Endodermal cell (in vitro differentiated cells): ENCODE measurements at regions not wholly inside any gene's neighbourhood (a gene's known extent, or its start where the extent isn't known, plus 50 kb on each side); places are given as distances from the start of the nearest gene placed in this dataset.

Experiments
- DNase-seq: peaks from one replicate; pipeline ENCODE4 v3.0.0-alpha.2; 2017
- H3K27ac ChIP-seq: 2 replicates; pipeline ENCODE4 v1.5.1; 2013; ENCODE audit warnings: mild to moderate bottlenecking, low read depth, low read length, moderate library complexity
- H3K27me3 ChIP-seq: 2 replicates; pipeline ENCODE4 v1.6.1; 2013; ENCODE audit warnings: mild to moderate bottlenecking, low read length, moderate library complexity; ENCODE audit not compliant: insufficient read depth, control insufficient read depth, poor library complexity, severe bottlenecking
- H3K36me3 ChIP-seq: 2 replicates; pipeline ENCODE4 v1.7.0; 2013; ENCODE audit warnings: mild to moderate bottlenecking, low read length, moderate library complexity; ENCODE audit not compliant: control insufficient read depth, insufficient read depth
- H3K4me1 ChIP-seq: one replicate; pipeline ENCODE4 v1.7.0; 2013; ENCODE audit warnings: low read length; ENCODE audit not compliant: control insufficient read depth, insufficient read depth
- H3K4me3 ChIP-seq: 2 replicates; pipeline ENCODE4 v1.5.1; 2013; ENCODE audit warnings: mild to moderate bottlenecking, low read length, moderate library complexity
- H3K9ac ChIP-seq: 2 replicates; pipeline ENCODE4 v1.6.1; 2013; ENCODE audit warnings: mild to moderate bottlenecking, low read length, moderate library complexity; ENCODE audit not compliant: poor library complexity, severe bottlenecking; ENCODE audit errors: extremely low read depth
- H3K9me3 ChIP-seq: 2 replicates; pipeline ENCODE4 v1.6.1; 2013; ENCODE audit warnings: mild to moderate bottlenecking, low read length, moderate library complexity; ENCODE audit not compliant: control insufficient read depth
- H3K27ac Mint-ChIP-seq: 2 replicates; pipeline ENCODE4 v1.8.0; 2020; ENCODE audit warnings: mixed read lengths
- H3K27me3 Mint-ChIP-seq: 2 replicates; pipeline ENCODE4 v1.8.0; 2021; ENCODE audit warnings: mild to moderate bottlenecking, mixed read lengths; ENCODE audit not compliant: insufficient read depth
- H3K36me3 Mint-ChIP-seq: 2 replicates; pipeline ENCODE4 v1.8.0; 2020; ENCODE audit warnings: low read depth, mixed read lengths
- H3K4me1 Mint-ChIP-seq: 2 replicates; pipeline ENCODE4 v1.8.0; 2020; ENCODE audit warnings: mixed read lengths
- H3K4me3 Mint-ChIP-seq: 2 replicates; pipeline ENCODE4 v1.8.0; 2020; ENCODE audit warnings: mild to moderate bottlenecking, moderate library complexity, mixed read lengths
- H3K9me3 Mint-ChIP-seq: 2 replicates; pipeline ENCODE4 v1.8.0; 2020; ENCODE audit warnings: mild to moderate bottlenecking, mixed read lengths
- WGBS, 2 experiments: methylation state at CpG; one replicate each; pipeline versions ENCODE4 v1.1.5 to v1.1.7; 2013; ENCODE audit warnings: missing lambda C conversion rate in 2 of 2, mixed read lengths in 1 of 2; ENCODE audit not compliant: insufficient coverage in 1 of 2, insufficient read length in 1 of 2; 5-methylcytosine and 5-hydroxymethylcytosine counted together
- TF ChIP-seq, protein P1 (sequence below): fragments of 200-600 bp; sonication (generic); conservative IDR thresholded peaks from 2 replicates; pipeline ENCODE4 v1.5.0; 2021; ENCODE audit warnings: antibody characterized with exemption, mild to moderate bottlenecking

DNA sequence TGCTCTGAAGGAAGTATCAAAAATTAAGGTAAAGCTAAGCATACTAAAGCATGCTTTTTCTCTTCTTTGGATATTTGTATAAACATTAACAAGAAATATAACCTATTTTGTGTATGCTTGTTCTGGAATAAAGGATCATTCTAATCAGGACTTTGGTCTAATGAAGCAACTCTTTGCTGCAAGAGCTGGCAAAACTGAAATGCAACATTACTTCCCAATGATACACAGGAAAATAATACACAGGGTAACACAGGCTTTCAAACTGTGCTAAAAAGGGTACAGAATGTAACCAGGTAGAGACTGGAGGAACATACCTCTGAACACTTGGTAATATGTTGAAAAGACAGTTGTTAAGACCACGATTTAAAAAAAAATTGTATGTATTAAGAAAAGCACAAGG, 222.5 kb upstream of the DIO2 start:
- H3K9me3 ChIP-seq, result no peaks in the 10 kb centered on the region
- H3K4me1 ChIP-seq, result no peaks in the 10 kb centered on the region
- H3K36me3 ChIP-seq, result no peaks in the 10 kb centered on the region
- WGBS, 2 experiments, result 75% methylated on average over 1 of the region's 1 CpG; no CpG with 5 or more reads in 1 of the 2 experiments
- no peaks in the 10 kb centered on the region for H3K27me3 ChIP-seq
- no peak overlapping the region for H3K9ac ChIP-seq
- Mint-ChIP-seq H3K4me3 (no peak overlapping the region), H3K9me3 (no peaks in the 10 kb centered on the region), H3K27me3 (peaks cover 2% of the 10 kb centered on the region), H3K4me1 (no peaks in the 10 kb centered on the region), H3K27ac (no peak overlapping the region), H3K36me3 (no peaks in the 10 kb centered on the region)
- DNase-seq, result no peak
- TF ChIP-seq, protein P1, sequence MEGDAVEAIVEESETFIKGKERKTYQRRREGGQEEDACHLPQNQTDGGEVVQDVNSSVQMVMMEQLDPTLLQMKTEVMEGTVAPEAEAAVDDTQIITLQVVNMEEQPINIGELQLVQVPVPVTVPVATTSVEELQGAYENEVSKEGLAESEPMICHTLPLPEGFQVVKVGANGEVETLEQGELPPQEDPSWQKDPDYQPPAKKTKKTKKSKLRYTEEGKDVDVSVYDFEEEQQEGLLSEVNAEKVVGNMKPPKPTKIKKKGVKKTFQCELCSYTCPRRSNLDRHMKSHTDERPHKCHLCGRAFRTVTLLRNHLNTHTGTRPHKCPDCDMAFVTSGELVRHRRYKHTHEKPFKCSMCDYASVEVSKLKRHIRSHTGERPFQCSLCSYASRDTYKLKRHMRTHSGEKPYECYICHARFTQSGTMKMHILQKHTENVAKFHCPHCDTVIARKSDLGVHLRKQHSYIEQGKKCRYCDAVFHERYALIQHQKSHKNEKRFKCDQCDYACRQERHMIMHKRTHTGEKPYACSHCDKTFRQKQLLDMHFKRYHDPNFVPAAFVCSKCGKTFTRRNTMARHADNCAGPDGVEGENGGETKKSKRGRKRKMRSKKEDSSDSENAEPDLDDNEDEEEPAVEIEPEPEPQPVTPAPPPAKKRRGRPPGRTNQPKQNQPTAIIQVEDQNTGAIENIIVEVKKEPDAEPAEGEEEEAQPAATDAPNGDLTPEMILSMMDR, result no peak
- no peak overlapping the region for H3K4me3 ChIP-seq
- H3K27ac ChIP-seq, result no peak overlapping the region

DNA sequence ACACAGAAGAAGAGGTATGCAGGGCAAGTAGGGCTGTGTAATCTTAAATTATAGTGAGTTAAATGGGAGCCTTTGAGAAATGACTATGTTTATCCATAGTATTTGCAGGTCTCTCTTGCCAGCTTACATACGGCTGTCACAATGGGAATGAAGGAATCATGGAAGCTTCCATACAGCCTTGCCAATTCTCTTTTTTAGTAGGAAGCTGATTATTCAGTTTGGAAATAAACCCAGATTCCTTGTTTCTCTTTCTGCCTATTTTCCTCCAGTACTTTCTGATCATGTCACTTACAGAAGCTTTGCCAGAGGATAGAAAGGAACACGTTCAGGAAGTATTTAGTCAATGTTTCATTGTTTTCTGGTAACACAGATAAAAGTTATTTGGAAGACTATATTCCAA, 217.4 kb upstream of the DIO2 start:
- TF ChIP-seq, protein P1, result no peak
- Histone ChIP-seq H3K27me3 (no peaks in the 10 kb centered on the region), H3K9me3 (no peaks in the 10 kb centered on the region), H3K4me3 (no peak overlapping the region), H3K4me1 (no peaks in the 10 kb centered on the region), H3K9ac (no peak overlapping the region), H3K36me3 (no peaks in the 10 kb centered on the region), H3K27ac (no peak overlapping the region)
- DNase-seq, result no peak
- Mint-ChIP-seq H3K9me3 (no peaks in the 10 kb centered on the region), H3K27ac (no peak overlapping the region), H3K36me3 (no peaks in the 10 kb centered on the region), H3K4me3 (no peak overlapping the region), H3K27me3 (no peaks in the 10 kb centered on the region), H3K4me1 (no peaks in the 10 kb centered on the region)
- WGBS, 2 experiments, result 87 to 90% methylated on average over 2 of the region's 2 CpGs

DNA sequence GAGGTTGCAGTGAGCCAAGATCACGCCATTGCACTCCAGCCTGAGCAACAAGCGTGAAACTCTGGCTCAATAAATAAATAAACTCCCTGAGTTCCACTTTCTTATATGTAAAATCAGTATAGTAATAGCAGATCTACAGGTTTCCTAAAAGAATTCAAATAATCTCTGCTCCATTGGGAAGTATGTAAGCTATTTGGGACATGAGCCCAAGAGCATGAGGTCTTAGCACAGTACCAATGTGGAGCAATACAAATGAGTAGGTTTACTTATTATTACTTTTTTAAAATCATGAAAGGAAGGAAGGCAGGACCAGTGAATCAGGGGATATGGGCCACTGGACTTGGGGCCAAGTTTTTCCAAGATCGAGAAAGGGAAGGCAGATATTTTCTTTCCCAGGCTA, 216.9 kb upstream of the DIO2 start:
- WGBS, 2 experiments, result 94 to 100% methylated on average over 1 to 3 of the region's 3 CpGs

More for the DNA sequence above, 216.9 kb upstream of the DIO2 start:
- Mint-ChIP-seq H3K9me3 (no peaks in the 10 kb centered on the region), H3K4me1 (no peaks in the 10 kb centered on the region), H3K27ac (no peak overlapping the region), H3K36me3 (no peaks in the 10 kb centered on the region), H3K4me3 (no peak overlapping the region), H3K27me3 (no peaks in the 10 kb centered on the region)
- TF ChIP-seq, protein P1, result no peak
- H3K27me3 ChIP-seq, result no peaks in the 10 kb centered on the region
- DNase-seq, result no peak
- no peak overlapping the region for H3K4me3 ChIP-seq
- H3K36me3 ChIP-seq, result no peaks in the 10 kb centered on the region
- H3K9me3 ChIP-seq, result no peaks in the 10 kb centered on the region
- H3K27ac ChIP-seq, result no peak overlapping the region
- H3K9ac ChIP-seq, result no peak overlapping the region
- no peaks in the 10 kb centered on the region for H3K4me1 ChIP-seq
